ENCODE measurements at regions not wholly inside any gene's neighbourhood (a gene's known extent, or its start where the extent isn't known, plus 50 kb on each side); places are given as distances from the start of the nearest gene placed in this dataset.

- TF ChIP-seq FOXP2 (optimal IDR thresholded peaks at IDR 0.05; ENCODE audit: borderline replicate concordance, extremely low read depth, extremely low read length, insufficient read depth) (no peak), TAF1 (IDR thresholded peaks at IDR 0.05; ENCODE audit: borderline replicate concordance, insufficient read depth, low read length) (no peak), POLR2AphosphoS5 (IDR thresholded peaks at IDR 0.05; ENCODE audit: low read depth, low read length) (no peak), SIN3A (IDR thresholded peaks at IDR 0.05; ENCODE audit: borderline replicate concordance, insufficient read depth, low read length) (no peak), REST (IDR thresholded peaks at IDR 0.05; ENCODE audit: insufficient read depth in 1 of 2, low read depth in 2 of 2, low read length in 2 of 2) (no peak)
Measured at GRCh38 chr3:118097226-118097625, 937.4 kb downstream of the IGSF11 start.

- no peak for TF ChIP-seq POLR2AphosphoS5 (IDR thresholded peaks at IDR 0.05; ENCODE audit: low read depth, low read length)
- no peak for TF ChIP-seq FOXP2 (optimal IDR thresholded peaks at IDR 0.05; ENCODE audit: borderline replicate concordance, extremely low read depth, extremely low read length, insufficient read depth)
- TF ChIP-seq TAF1 (IDR thresholded peaks at IDR 0.05; ENCODE audit: borderline replicate concordance, insufficient read depth, low read length), result no peak
- TF ChIP-seq SIN3A (IDR thresholded peaks at IDR 0.05; ENCODE audit: borderline replicate concordance, insufficient read depth, low read length), result no peak
- TF ChIP-seq REST (IDR thresholded peaks at IDR 0.05; ENCODE audit: insufficient read depth in 1 of 2, low read depth in 2 of 2, low read length in 2 of 2), result no peak
Measured at GRCh38 chr3:118097660-118098059, 937.0 kb downstream of the IGSF11 start.

- no peak for TF ChIP-seq REST (IDR thresholded peaks at IDR 0.05; ENCODE audit: insufficient read depth in 1 of 2, low read depth in 2 of 2, low read length in 2 of 2)
- no peak for TF ChIP-seq POLR2AphosphoS5 (IDR thresholded peaks at IDR 0.05; ENCODE audit: low read depth, low read length)
- TF ChIP-seq TAF1 (IDR thresholded peaks at IDR 0.05; ENCODE audit: borderline replicate concordance, insufficient read depth, low read length), result no peak
- TF ChIP-seq FOXP2 (optimal IDR thresholded peaks at IDR 0.05; ENCODE audit: borderline replicate concordance, extremely low read depth, extremely low read length, insufficient read depth), result no peak
- TF ChIP-seq SIN3A (IDR thresholded peaks at IDR 0.05; ENCODE audit: borderline replicate concordance, insufficient read depth, low read length), result no peak
Measured at GRCh38 chr3:118098827-118099226, 935.8 kb downstream of the IGSF11 start.

GRCh38 chr3:118101891-118102290 is 932.8 kb downstream of the IGSF11 start:
- TF ChIP-seq POLR2AphosphoS5 (IDR thresholded peaks at IDR 0.05; ENCODE audit: low read depth, low read length) (no peak), SIN3A (IDR thresholded peaks at IDR 0.05; ENCODE audit: borderline replicate concordance, insufficient read depth, low read length) (no peak), TAF1 (IDR thresholded peaks at IDR 0.05; ENCODE audit: borderline replicate concordance, insufficient read depth, low read length) (no peak), REST (IDR thresholded peaks at IDR 0.05; ENCODE audit: insufficient read depth in 1 of 2, low read depth in 2 of 2, low read length in 2 of 2) (no peak), FOXP2 (optimal IDR thresholded peaks at IDR 0.05; ENCODE audit: borderline replicate concordance, extremely low read depth, extremely low read length, insufficient read depth) (no peak)

GRCh38 chr3:118102737-118103136 is 931.9 kb downstream of the IGSF11 start:
- TF ChIP-seq FOXP2 (optimal IDR thresholded peaks at IDR 0.05; ENCODE audit: borderline replicate concordance, extremely low read depth, extremely low read length, insufficient read depth), result no peak
- no peak for TF ChIP-seq SIN3A (IDR thresholded peaks at IDR 0.05; ENCODE audit: borderline replicate concordance, insufficient read depth, low read length)
- TF ChIP-seq POLR2AphosphoS5 (IDR thresholded peaks at IDR 0.05; ENCODE audit: low read depth, low read length), result no peak
- TF ChIP-seq REST (IDR thresholded peaks at IDR 0.05; ENCODE audit: insufficient read depth in 1 of 2, low read depth in 2 of 2, low read length in 2 of 2), result no peak
- TF ChIP-seq TAF1 (IDR thresholded peaks at IDR 0.05; ENCODE audit: borderline replicate concordance, insufficient read depth, low read length), result no peak

Data from PFSK-1 (cell line).